HL-60 (cell line): ENCODE measurements at regions not wholly inside any gene's neighbourhood (a gene's known extent, or its start where the extent isn't known, plus 50 kb on each side); places are given as distances from the start of the nearest gene placed in this dataset.

Experiments
- CTCF ChIP-seq: IDR thresholded peaks from one replicate; pipeline ENCODE4 v1.5.1; 2011; ENCODE audit warnings: low read length, control low read depth, inconsistent platforms; ENCODE audit not compliant: insufficient read depth
- GABPA ChIP-seq: IDR thresholded peaks from 2 replicates; pipeline ENCODE4 v1.6.1; 2012; ENCODE audit warnings: low read depth
- POLR2AphosphoS5 ChIP-seq: IDR thresholded peaks from 2 replicates; pipeline ENCODE4 v1.6.1; 2012; ENCODE audit warnings: low read depth
- REST ChIP-seq: IDR thresholded peaks from 2 replicates; pipeline ENCODE4 v1.6.1; 2012; ENCODE audit warnings: low read depth; ENCODE audit not compliant: insufficient replicate concordance
- SPI1 ChIP-seq: IDR thresholded peaks from 2 replicates; pipeline ENCODE4 v1.6.1; 2012; ENCODE audit warnings: low read depth, mild to moderate bottlenecking, borderline replicate concordance

DNA sequence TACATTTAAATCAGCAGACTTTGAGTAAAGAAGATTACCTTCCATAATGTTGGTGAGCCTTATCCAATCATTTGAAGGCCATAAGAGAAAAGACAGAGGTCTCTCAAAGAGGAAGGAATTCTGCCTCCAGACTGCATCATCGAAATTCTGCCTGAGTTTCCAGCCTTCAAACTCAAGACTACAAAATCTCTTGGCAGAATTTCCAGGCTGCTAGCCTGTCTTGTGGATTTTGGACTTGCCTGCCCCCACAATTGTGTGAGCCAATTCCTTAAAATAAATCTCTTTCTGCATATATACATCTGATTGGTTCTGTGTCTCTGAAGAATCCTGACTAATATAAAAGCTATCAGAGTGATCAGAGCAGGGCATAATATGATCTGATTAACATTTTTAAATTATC, 216.6 kb upstream of the CPHXL start:
- no peak for TF ChIP-seq POLR2AphosphoS5
- no peak for TF ChIP-seq GABPA
- no peak for TF ChIP-seq CTCF
- no peak for TF ChIP-seq REST
- TF ChIP-seq SPI1, result no peak
